ENCODE measurements at regions not wholly inside any gene's neighbourhood (a gene's known extent, or its start where the extent isn't known, plus 50 kb on each side); places are given as distances from the start of the nearest gene placed in this dataset.

GRCh38 chr1:218817071-218817470 lies 356.6 kb upstream of the LYPLAL1 start:
- TF ChIP-seq CEBPZ (IDR thresholded peaks at IDR 0.05; ENCODE audit: low read depth, low read length): no peak
- TF ChIP-seq E4F1 (IDR thresholded peaks at IDR 0.05; ENCODE audit: borderline replicate concordance, partially characterized antibody): no peak
- no peak for TF ChIP-seq NR2C2 (IDR thresholded peaks at IDR 0.05; ENCODE audit: borderline replicate concordance, control insufficient read depth, insufficient read length, low read depth)
- TF ChIP-seq NBN (IDR thresholded peaks at IDR 0.05): no peak
- TF ChIP-seq RAD51 (IDR thresholded peaks at IDR 0.05): no peak
- TF ChIP-seq POU2F2 (IDR thresholded peaks at IDR 0.05; ENCODE audit: borderline replicate concordance, low read depth, low read length): no peak
- no peak for TF ChIP-seq SIX5 (IDR thresholded peaks at IDR 0.05; ENCODE audit: low read depth, low read length, severe bottlenecking)
- TF ChIP-seq MYB (IDR thresholded peaks at IDR 0.05; ENCODE audit: borderline replicate concordance, low read depth, low read length): no peak
- 15% methylated on average over 4 of the region's 4 CpGs for WGBS (ENCODE audit: insufficient coverage, insufficient replicate concordance, low lambda C conversion rate, missing lambda C conversion rate)
- no peak overlapping the region for H2AFZ ChIP-seq (ENCODE audit: control insufficient read depth, low read depth, low read length)
- RAD21 ChIA-PET (ENCODE audit: unreplicated experiment): no interaction called here
- H3K79me2 ChIP-seq (ENCODE audit: control insufficient read depth, insufficient read depth, low read length): no peaks in the 10 kb centered on the region
- SMC1A ChIA-PET (ENCODE audit: uncharacterized antibody, unreplicated experiment): interaction anchor here (0.9 kb wide), 1 partner anchor 557 kb away, joined by 3 read pairs; no protein-coding TSS in a partner anchor
- CTCF ChIA-PET: interaction anchor here (0.8 kb wide), 1 partner anchor 487 kb away, joined by 3 read pairs; no protein-coding TSS in a partner anchor
- no peak overlapping the region for H3K4me2 ChIP-seq (ENCODE audit: control insufficient read depth, insufficient read depth)
- FAIRE-seq (no peak), ATAC-seq (no peak), DNase-seq (ENCODE audit: low read depth, low spot score) (no peak)
- no peaks in the 10 kb centered on the region for H3K4me1 ChIP-seq (ENCODE audit: control insufficient read depth, insufficient read depth, low read length)
- POLR2A ChIA-PET: no interaction called here
- in situ Hi-C loops (cut with MboI): no loop called here
- BruUV-seq (replicated peaks): no TSS peak
- no peak overlapping the region for H3K27ac ChIP-seq (ENCODE audit: control insufficient read depth, insufficient read depth)
- no peaks in the 10 kb centered on the region for H3K36me3 ChIP-seq (ENCODE audit: control insufficient read depth in 2 of 2, insufficient read depth in 2 of 2, low read length in 1 of 2)
- H3K9me3 ChIP-seq (replicated peaks; ENCODE audit: control insufficient read depth, insufficient read depth, low read length): no peaks in the 10 kb centered on the region
- intact Hi-C loops (cut with micrococcal nuclease; ENCODE audit: unreplicated experiment): no loop called here
- no peaks in the 10 kb centered on the region for H3K27me3 ChIP-seq (replicated peaks in 1 of 2; ENCODE audit: control insufficient read depth in 2 of 2, insufficient read depth in 2 of 2, low read length in 1 of 2)
- H3K9ac ChIP-seq (ENCODE audit: control insufficient read depth, insufficient read depth, low read length): no peak overlapping the region
- H4K20me1 ChIP-seq (ENCODE audit: control insufficient read depth, insufficient read depth): no peaks in the 10 kb centered on the region
- no peak overlapping the region for H3K4me3 ChIP-seq

All from GM12878 (cell line).